Panc1 (cell line): ENCODE measurements at regions not wholly inside any gene's neighbourhood (a gene's known extent, or its start where the extent isn't known, plus 50 kb on each side); places are given as distances from the start of the nearest gene placed in this dataset.

Experiments used
- ATAC-seq: fragments of 200-7000 bp; cut with Tn5 transposase; 2 replicates; pipeline ENCODE4 v1.9.1; 2020; ENCODE audit warnings: mild to moderate bottlenecking, moderate library complexity
- BruUV-seq: library from RNA; stranded (reverse); fragments of 400-500 nt; replicated peaks from 2 replicates; lab custom pipeline; 2021; lab: Mats Ljungman, UMichigan
- CTCF ChIA-PET: fragments of 300-600 bp; sonication (Branson Sonifier 250); formaldehyde crosslinking; loops from one replicate; lab custom pipeline; 2022; ENCODE audit warnings: antibody characterized with exemption; lab: Charles Lee
- POLR2A ChIA-PET: fragments of 300-600 bp; sonication (Branson Sonifier 250); formaldehyde crosslinking; loops from one replicate; lab custom pipeline; 2022; ENCODE audit warnings: antibody characterized with exemption; lab: Charles Lee
- DNase-seq: peaks from one replicate; pipeline ENCODE4 v3.0.0-alpha.2; 2010; ENCODE audit warnings: low read depth, low spot score
- H3K27ac ChIP-seq: 2 replicates; pipeline ENCODE4 v1.5.1; 2011; ENCODE audit warnings: mild to moderate bottlenecking, low read length, inconsistent platforms
- H3K27me3 ChIP-seq: fragments of 200-500 bp; sonication (Bioruptor generic); 2 replicates; pipeline ENCODE4 v1.6.0; 2014; ENCODE audit warnings: low read length, inconsistent platforms; ENCODE audit not compliant: control insufficient read depth, insufficient read depth
- H3K36me3 ChIP-seq: fragments of 200-500 bp; sonication (Bioruptor generic); 2 replicates; pipeline ENCODE4 v1.5.1; 2014; ENCODE audit warnings: inconsistent platforms, mild to moderate bottlenecking, low read length, moderate library complexity; ENCODE audit not compliant: control insufficient read depth, insufficient read depth
- H3K4me1 ChIP-seq: 2 replicates; pipeline ENCODE4 v1.5.1; 2011; ENCODE audit warnings: inconsistent platforms, mild to moderate bottlenecking, low read length, moderate library complexity; ENCODE audit not compliant: control insufficient read depth, insufficient read depth
- H3K4me3 ChIP-seq, 2 experiments: 2 replicates each; pipeline ENCODE4 v1.5.1; 2011 to 2012; ENCODE audit warnings: low read depth in 2 of 2, low read length in 2 of 2, mild to moderate bottlenecking in 2 of 2, inconsistent platforms in 1 of 2, moderate library complexity in 1 of 2
- H3K9me3 ChIP-seq: fragments of 200-500 bp; sonication (Bioruptor generic); 2 replicates; pipeline ENCODE4 v1.5.1; 2014; ENCODE audit warnings: low read depth, mild to moderate bottlenecking, inconsistent platforms, low read length, moderate library complexity; ENCODE audit not compliant: control insufficient read depth, insufficient read depth
- CTCF ChIP-seq: fragments of 450-650 bp; IDR thresholded peaks from 2 replicates; pipeline ENCODE4 v1.5.1; 2017; ENCODE audit warnings: mild to moderate bottlenecking
- POLR2AphosphoS5 ChIP-seq: IDR thresholded peaks from 2 replicates; pipeline ENCODE4 v1.6.1; 2012; ENCODE audit warnings: mild to moderate bottlenecking, low read depth, low read length, moderate library complexity
- REST ChIP-seq, 2 experiments: IDR thresholded peaks; 2 replicates each; pipeline ENCODE4 v1.6.1; 2011 to 2012; ENCODE audit warnings: low read depth in 2 of 2, control low read depth in 1 of 2, low read length in 1 of 2, mild to moderate bottlenecking in 1 of 2, moderate library complexity in 1 of 2; ENCODE audit not compliant: insufficient read depth in 1 of 2
- SIN3A ChIP-seq: IDR thresholded peaks from 2 replicates; pipeline ENCODE4 v1.6.1; 2012; ENCODE audit warnings: low read depth, mild to moderate bottlenecking, low read length, moderate library complexity, borderline replicate concordance; ENCODE audit not compliant: insufficient read depth
- TCF7L2 ChIP-seq: IDR thresholded peaks from 2 replicates; pipeline ENCODE4 v1.6.1; 2011; ENCODE audit warnings: mild to moderate bottlenecking, low read depth, low read length, inconsistent platforms
- in situ Hi-C: cut with HindIII; loops from 2 replicates; pipeline ENCODE4 v1.10.0; 2016; ENCODE audit warnings: low sequenced_read_pairs, low pct_unique_long_range_greater_than_20kb
- intact Hi-C: fragments of 100-400 bp; cut with micrococcal nuclease; formaldehyde crosslinking; loops from one replicate; pipeline ENCODE4 v1.10.0; 2022; ENCODE audit not compliant: unreplicated experiment

GRCh38 chr5:30734118-30734517, 459.4 kb upstream of the CDH6 start:
- no peaks in the 10 kb centered on the region for H3K36me3 ChIP-seq
- intact Hi-C loops (no loop called here), in situ Hi-C loops (no loop called here)
- H3K4me1 ChIP-seq = no peaks in the 10 kb centered on the region
- no TSS peak for BruUV-seq
- ATAC-seq (no peak), DNase-seq (no peak)
- TF ChIP-seq CTCF (no peak), POLR2AphosphoS5 (no peak), SIN3A (no peak), REST (IDR thresholded peaks at IDR 0.05; ENCODE audit: insufficient read depth in 1 of 2, low read depth in 2 of 2, low read length in 1 of 2) (no peak), TCF7L2 (no peak)
- no peak overlapping the region for H3K27ac ChIP-seq
- no peaks in the 10 kb centered on the region; the same call in 1 of the 2 replicates for H3K9me3 ChIP-seq
- H3K27me3 ChIP-seq = no peaks in the 10 kb centered on the region
- POLR2A ChIA-PET = no interaction called here
- H3K4me3 ChIP-seq = no peak overlapping the region
- CTCF ChIA-PET = no interaction called here

- no peaks in the 10 kb centered on the region for H3K4me1 ChIP-seq
- no peaks in the 10 kb centered on the region for H3K36me3 ChIP-seq
- DNase-seq (no peak), ATAC-seq (no peak)
- in situ Hi-C loops = no loop called here
- ChIA-PET CTCF (no interaction called here), POLR2A (no interaction called here)
- H3K9me3 ChIP-seq = no peaks in the 10 kb centered on the region; the same call in 1 of the 2 replicates
- intact Hi-C loops = no loop called here
- H3K27ac ChIP-seq = no peak overlapping the region
- TF ChIP-seq TCF7L2 = no peak
- no peak for TF ChIP-seq REST (IDR thresholded peaks at IDR 0.05; ENCODE audit: insufficient read depth in 1 of 2, low read depth in 2 of 2, low read length in 1 of 2)
- TF ChIP-seq CTCF = no peak
- TF ChIP-seq POLR2AphosphoS5 = no peak
- no peak for TF ChIP-seq SIN3A
- no peak overlapping the region for H3K4me3 ChIP-seq
- no peaks in the 10 kb centered on the region for H3K27me3 ChIP-seq
- BruUV-seq = no TSS peak
Observed at GRCh38 chr5:30725073-30725472, 468.4 kb upstream of the CDH6 start.
